Upper lobe of left lung (tissue), 6 donors: ENCODE measurements at regions not wholly inside any gene's neighbourhood (a gene's known extent, or its start where the extent isn't known, plus 50 kb on each side); places are given as distances from the start of the nearest gene placed in this dataset.

Experiments used
- ATAC-seq, 2 donors: fragments of 200-7000 bp; cut with Tn5 transposase; one replicate each; pipeline ENCODE4 v1.9.1; 2022; ENCODE audit warnings: mild to moderate bottlenecking in 2 of 2, moderate library complexity in 2 of 2; ENCODE audit not compliant: low FRiP score in 2 of 2
- DNase-seq, 2 donors: peaks; one replicate each; pipeline ENCODE4 v3.0.0-alpha.2; 2019 to 2020
- H3K27ac ChIP-seq, 4 donors: fragments of 200-600 bp; sonication (generic); one replicate each; pipeline ENCODE4 v1.5.1; 2016 to 2019
- H3K27me3 ChIP-seq, 4 donors: fragments of 200-600 bp; sonication (generic); one replicate each; pipeline ENCODE4 v1.5.1; 2017 to 2019
- H3K36me3 ChIP-seq, 4 donors: fragments of 200-600 bp; sonication (generic); one replicate each; pipeline ENCODE4 v1.5.1; 2016 to 2019
- H3K4me1 ChIP-seq, 4 donors: fragments of 200-600 bp; sonication (generic); one replicate each; pipeline ENCODE4 v1.5.1; 2018 to 2019
- H3K4me3 ChIP-seq, 4 donors: fragments of 200-600 bp; sonication (generic); one replicate each; pipeline ENCODE4 v1.5.1; 2017 to 2019; ENCODE audit warnings: mild to moderate bottlenecking in 2 of 4, moderate library complexity in 1 of 4
- H3K9me3 ChIP-seq, 4 donors: fragments of 200-600 bp; sonication (generic); one replicate each; pipeline ENCODE4 v1.5.1; 2018 to 2019
- EP300 ChIP-seq, 4 donors: sonication (generic); formaldehyde crosslinking; IDR thresholded peaks; one replicate each; pipeline ENCODE4 v1.5.1; 2017; ENCODE audit warnings: antibody characterized with exemption in 4 of 4, control low read depth in 2 of 4
- POLR2A ChIP-seq, 4 donors: fragments of 450-650 bp; IDR thresholded peaks; one replicate each; pipeline ENCODE4 v1.5.1; 2016 to 2017; ENCODE audit warnings: antibody characterized with exemption in 4 of 4, mild to moderate bottlenecking in 2 of 4
- POLR2AphosphoS5 ChIP-seq, 2 donors: sonication (generic); formaldehyde crosslinking; IDR thresholded peaks; one replicate each; pipeline ENCODE4 v1.5.1; 2017; ENCODE audit warnings: antibody characterized with exemption in 2 of 2
- WGBS, 2 donors: methylation state at CpG; one replicate each; pipeline ENCODE4 v1.1.5; 2017 to 2018; 5-methylcytosine and 5-hydroxymethylcytosine counted together
- TF ChIP-seq, protein P1 (sequence below), 6 experiments: fragments of 450-650 bp in 4 of 6; fragments of 200-600 bp in 2 of 6; sonication (generic) in 2 of 6; IDR thresholded peaks; one replicate each; pipeline ENCODE4 v1.5.1; 2016 to 2019; ENCODE audit warnings: antibody characterized with exemption in 6 of 6
- donor health status: DM: no; HTN: no; CAD: no; lungs with moderate emphysema.
- donor health status: DM: no; HTN: yes; CAD: no; lungs with severe emphysema.

DNA sequence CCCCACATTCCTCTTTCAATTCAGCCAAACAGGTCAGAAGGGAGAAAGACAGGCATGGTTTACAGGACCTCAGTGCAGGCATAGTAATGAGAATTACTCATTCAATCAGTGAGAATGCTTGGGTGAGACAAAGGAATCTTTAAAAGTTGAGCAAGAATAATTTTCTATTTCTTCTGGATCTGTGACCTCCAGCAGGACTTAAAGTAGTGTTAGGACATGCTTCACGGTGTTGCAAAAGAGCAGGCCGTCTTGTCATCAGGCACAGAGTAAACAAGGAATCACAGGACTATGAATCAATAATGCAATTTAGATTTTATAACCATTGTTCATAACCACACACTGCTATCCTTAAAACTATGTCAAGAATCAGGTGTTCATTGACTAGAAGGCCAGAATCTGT lies 130.6 kb upstream of the GLRA2 start:
- no peak for ATAC-seq
- no peak for TF ChIP-seq POLR2A (IDR thresholded peaks at IDR 0.05)
- TF ChIP-seq POLR2AphosphoS5 (IDR thresholded peaks at IDR 0.05): no peak
- TF ChIP-seq EP300 (IDR thresholded peaks at IDR 0.05): no peak
- TF ChIP-seq, protein P1, sequence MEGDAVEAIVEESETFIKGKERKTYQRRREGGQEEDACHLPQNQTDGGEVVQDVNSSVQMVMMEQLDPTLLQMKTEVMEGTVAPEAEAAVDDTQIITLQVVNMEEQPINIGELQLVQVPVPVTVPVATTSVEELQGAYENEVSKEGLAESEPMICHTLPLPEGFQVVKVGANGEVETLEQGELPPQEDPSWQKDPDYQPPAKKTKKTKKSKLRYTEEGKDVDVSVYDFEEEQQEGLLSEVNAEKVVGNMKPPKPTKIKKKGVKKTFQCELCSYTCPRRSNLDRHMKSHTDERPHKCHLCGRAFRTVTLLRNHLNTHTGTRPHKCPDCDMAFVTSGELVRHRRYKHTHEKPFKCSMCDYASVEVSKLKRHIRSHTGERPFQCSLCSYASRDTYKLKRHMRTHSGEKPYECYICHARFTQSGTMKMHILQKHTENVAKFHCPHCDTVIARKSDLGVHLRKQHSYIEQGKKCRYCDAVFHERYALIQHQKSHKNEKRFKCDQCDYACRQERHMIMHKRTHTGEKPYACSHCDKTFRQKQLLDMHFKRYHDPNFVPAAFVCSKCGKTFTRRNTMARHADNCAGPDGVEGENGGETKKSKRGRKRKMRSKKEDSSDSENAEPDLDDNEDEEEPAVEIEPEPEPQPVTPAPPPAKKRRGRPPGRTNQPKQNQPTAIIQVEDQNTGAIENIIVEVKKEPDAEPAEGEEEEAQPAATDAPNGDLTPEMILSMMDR (IDR thresholded peaks at IDR 0.05): no peak
- Histone ChIP-seq H3K36me3 (no peaks in the 10 kb centered on the region), H3K27me3 (no peaks in the 10 kb centered on the region), H3K4me1 (no peaks in the 10 kb centered on the region), H3K4me3 (no peak overlapping the region), H3K27ac (no peak overlapping the region), H3K9me3 (no peaks in the 10 kb centered on the region)
- WGBS, 2 donors: 40 to 67% methylated on average over 2 of the region's 2 CpGs
- no peak for DNase-seq

GRCh38 chrX:14389682-14390081 lies 139.7 kb upstream of the GLRA2 start:
- no peak for ATAC-seq
- 71 to 74% methylated on average over 4 of the region's 4 CpGs for WGBS, 2 donors
- Histone ChIP-seq H3K27me3 (no peaks in the 10 kb centered on the region), H3K4me1 (no peaks in the 10 kb centered on the region), H3K36me3 (no peaks in the 10 kb centered on the region), H3K9me3 (no peaks in the 10 kb centered on the region), H3K27ac (no peak overlapping the region), H3K4me3 (no peak overlapping the region)
- DNase-seq: no peak
- no peak for TF ChIP-seq POLR2AphosphoS5 (IDR thresholded peaks at IDR 0.05)
- TF ChIP-seq POLR2A (IDR thresholded peaks at IDR 0.05): no peak
- TF ChIP-seq, protein P1 (IDR thresholded peaks at IDR 0.05): no peak
- no peak for TF ChIP-seq EP300 (IDR thresholded peaks at IDR 0.05)

DNA sequence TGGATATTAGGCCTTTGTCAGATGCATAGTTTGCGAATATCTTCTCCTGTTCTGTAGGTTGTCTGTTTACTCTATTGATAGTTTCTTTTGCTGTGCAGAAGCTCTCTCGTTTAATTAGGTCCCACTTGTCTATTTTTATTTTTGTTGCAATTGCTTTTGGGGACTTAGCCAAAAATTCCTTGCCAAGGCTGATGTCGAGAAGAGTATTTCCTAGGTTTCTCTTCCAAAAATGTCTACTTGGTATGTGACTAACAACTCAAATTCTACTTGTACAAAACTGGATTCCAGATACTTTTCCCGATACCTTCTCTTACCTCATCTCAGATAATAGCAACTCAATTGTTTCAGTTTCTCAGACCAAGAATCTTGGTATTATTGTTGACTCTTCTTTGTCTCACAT lies 142.4 kb upstream of the GLRA2 start:
- no peak overlapping the region for H3K4me3 ChIP-seq
- 60 to 64% methylated on average over 4 of the region's 4 CpGs for WGBS, 2 donors
- DNase-seq (no peak), ATAC-seq (no peak)
- no peaks in the 10 kb centered on the region for H3K9me3 ChIP-seq
- no peaks in the 10 kb centered on the region for H3K4me1 ChIP-seq
- H3K27ac ChIP-seq: no peak overlapping the region
- H3K27me3 ChIP-seq: no peaks in the 10 kb centered on the region
- no peak for TF ChIP-seq POLR2A (IDR thresholded peaks at IDR 0.05)
- H3K36me3 ChIP-seq: no peaks in the 10 kb centered on the region

GRCh38 chrX:14380044-14380443 lies 149.3 kb upstream of the GLRA2 start:
- no peak for TF ChIP-seq EP300 (IDR thresholded peaks at IDR 0.05)
- no peak for TF ChIP-seq POLR2AphosphoS5 (IDR thresholded peaks at IDR 0.05)
- TF ChIP-seq, protein P1 (IDR thresholded peaks at IDR 0.05): no peak
- no peak for TF ChIP-seq POLR2A (IDR thresholded peaks at IDR 0.05)
- no peaks in the 10 kb centered on the region for H3K27me3 ChIP-seq
- no peaks in the 10 kb centered on the region for H3K9me3 ChIP-seq
- DNase-seq: no peak
- ATAC-seq: no peak
- H3K4me3 ChIP-seq: no peak overlapping the region
- H3K27ac ChIP-seq: no peak overlapping the region
- no peaks in the 10 kb centered on the region for H3K36me3 ChIP-seq
- H3K4me1 ChIP-seq: no peaks in the 10 kb centered on the region

DNA sequence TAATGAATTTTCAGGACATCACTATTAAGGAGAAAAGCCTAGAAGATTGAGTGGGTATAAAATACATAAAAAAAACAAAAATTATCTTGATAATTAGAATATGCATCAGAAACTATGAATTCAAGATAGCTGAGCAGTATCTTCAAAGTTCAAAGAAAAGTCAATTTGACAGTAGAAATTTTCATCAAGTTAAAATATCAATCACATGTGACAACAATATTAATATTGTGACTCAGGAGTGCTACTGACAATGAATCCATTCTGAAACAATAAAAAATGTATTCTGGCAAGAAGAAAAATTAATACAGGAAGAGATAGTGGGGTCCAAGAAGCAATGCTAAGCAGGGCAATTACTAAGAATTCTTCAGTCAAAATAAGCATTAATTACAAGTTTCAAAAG lies 151.9 kb upstream of the GLRA2 start:
- Histone ChIP-seq H3K36me3 (no peaks in the 10 kb centered on the region), H3K9me3 (no peaks in the 10 kb centered on the region), H3K27ac (no peak overlapping the region), H3K27me3 (no peaks in the 10 kb centered on the region), H3K4me3 (no peak overlapping the region), H3K4me1 (no peaks in the 10 kb centered on the region)
- ATAC-seq: no peak
- no peak for DNase-seq
- TF ChIP-seq, protein P1 (IDR thresholded peaks at IDR 0.05): no peak
- TF ChIP-seq POLR2A (IDR thresholded peaks at IDR 0.05) (no peak), POLR2AphosphoS5 (IDR thresholded peaks at IDR 0.05) (no peak), EP300 (IDR thresholded peaks at IDR 0.05) (no peak)
